Limb (tissue), 2 donors: ENCODE measurements at regions not wholly inside any gene's neighbourhood (a gene's known extent, or its start where the extent isn't known, plus 50 kb on each side); places are given as distances from the start of the nearest gene placed in this dataset.
"Not testable (repeated sequence)": the region's sequence is repeated elsewhere in the genome, so short reads cannot be mapped to it uniquely, and the experiment has no call there.

Experiments
- DNase-seq, 2 donors: peaks; one replicate each; pipeline ENCODE4 v3.0.0-alpha.2; 2016; ENCODE audit errors: extremely low spot score in 2 of 2

- DNase-seq = peak; percentile 35 to 46
Observed at GRCh38 chr3:106341087-106341486, 472.3 kb upstream of the CBLB start.

GRCh38 chr3:106341586-106342162 lies 472.9 kb upstream of the CBLB start:
- DNase-seq = no peak

GRCh38 chr3:106342386-106342785 lies 473.6 kb upstream of the CBLB start:
- no peak for DNase-seq

- DNase-seq = no peak
Observed at GRCh38 chr3:106343811-106344210, 475.0 kb upstream of the CBLB start.

- no peak for DNase-seq
Observed at GRCh38 chr3:106345353-106346027, 476.7 kb upstream of the CBLB start.

GRCh38 chr3:106347350-106347749 lies 478.5 kb upstream of the CBLB start:
- DNase-seq = no peak

GRCh38 chr3:106348139-106348690 lies 479.4 kb upstream of the CBLB start:
- DNase-seq = no peak

- DNase-seq = no peak
Observed at GRCh38 chr3:106349191-106349881, 480.5 kb upstream of the CBLB start.

- no peak for DNase-seq
Observed at GRCh38 chr3:106355873-106356272, 487.1 kb upstream of the CBLB start.

- no peak for DNase-seq
Observed at GRCh38 chr3:106359692-106360091, 490.9 kb upstream of the CBLB start.

- not testable (repeated sequence) for DNase-seq
Observed at GRCh38 chr3:106360901-106361300, 492.1 kb upstream of the CBLB start.

- DNase-seq = no peak
Observed at GRCh38 chr3:106364477-106364876, 495.7 kb upstream of the CBLB start.

GRCh38 chr3:106365061-106365691 lies 496.4 kb upstream of the CBLB start:
- DNase-seq = no peak

- DNase-seq = no peak
Observed at GRCh38 chr3:106366352-106366751, 497.5 kb upstream of the CBLB start.

GRCh38 chr3:106367496-106367895 lies 498.7 kb upstream of the CBLB start:
- no peak for DNase-seq

GRCh38 chr3:106371221-106371970 lies 502.6 kb upstream of the CBLB start:
- no peak for DNase-seq

- no peak for DNase-seq
Observed at GRCh38 chr3:106371971-106372805, 503.4 kb upstream of the CBLB start.

GRCh38 chr3:106372806-106373190 lies 504.0 kb upstream of the CBLB start:
- no peak for DNase-seq

- DNase-seq = no peak
Observed at GRCh38 chr3:106376016-106376570, 507.3 kb upstream of the CBLB start.

GRCh38 chr3:106379251-106379750 lies 510.5 kb upstream of the CBLB start:
- DNase-seq = no peak
